Mucosa of descending colon (tissue), 3 donors: ENCODE measurements at regions not wholly inside any gene's neighbourhood (a gene's known extent, or its start where the extent isn't known, plus 50 kb on each side); places are given as distances from the start of the nearest gene placed in this dataset.

Experiments
- ATAC-seq: fragments of 200-7000 bp; cut with Tn5 transposase; one replicate; pipeline ENCODE4 v1.9.1; 2020; ENCODE audit warnings: mild to moderate bottlenecking, moderate library complexity
- DNase-seq, 3 donors: peaks; one replicate each; pipeline ENCODE4 v3.0.0-alpha.2; 2020
- H3K36me3 ChIP-seq: fragments of 200-600 bp; one replicate; pipeline ENCODE4 v1.8.0; 2021; ENCODE audit warnings: low read depth, mild to moderate bottlenecking
- H3K4me1 ChIP-seq: fragments of 200-600 bp; one replicate; pipeline ENCODE4 v1.8.0; 2021; ENCODE audit warnings: low read depth, mild to moderate bottlenecking
- H3K4me3 ChIP-seq: fragments of 200-600 bp; one replicate; pipeline ENCODE4 v1.8.0; 2021; ENCODE audit warnings: mild to moderate bottlenecking
- H3K9me3 ChIP-seq: fragments of 200-600 bp; one replicate; pipeline ENCODE4 v1.8.0; 2021; ENCODE audit warnings: mild to moderate bottlenecking
- CTCF ChIP-seq: fragments of 200-600 bp; IDR thresholded peaks from one replicate; pipeline ENCODE4 v1.8.0; 2022; ENCODE audit warnings: antibody characterized with exemption, mild to moderate bottlenecking
- intact Hi-C, 2 donors: fragments of 100-400 bp; cut with DNase I in 1 of 2; cut with micrococcal nuclease in 1 of 2; formaldehyde crosslinking; loops; one replicate each; pipeline versions ENCODE4 v1.11.0 to v1.11.1; 2022; cut with DNase I, micrococcal nuclease
- donor health status: DM: no; HTN: no; CAD: no; lungs with moderate emphysema.
- donor health status: DM: no; HTN: no; CAD: no.
- donor health status: DM: no; HTN: yes; CAD: no.

GRCh38 chr14:38330275-38330674 is 74.4 kb upstream of the CLEC14A start:
- intact Hi-C loops: no loop called here
- no peaks in the 10 kb centered on the region for H3K9me3 ChIP-seq
- TF ChIP-seq CTCF: no peak
- no peaks in the 10 kb centered on the region for H3K4me1 ChIP-seq
- no peak overlapping the region for H3K4me3 ChIP-seq
- no peaks in the 10 kb centered on the region for H3K36me3 ChIP-seq
- ATAC-seq: no peak
- no peak for DNase-seq

GRCh38 chr14:38329246-38329645 is 73.4 kb upstream of the CLEC14A start:
- H3K4me3 ChIP-seq: no peak overlapping the region
- no peaks in the 10 kb centered on the region for H3K4me1 ChIP-seq
- no peaks in the 10 kb centered on the region for H3K9me3 ChIP-seq
- no peak for TF ChIP-seq CTCF
- intact Hi-C loops: no loop called here
- DNase-seq (no peak), ATAC-seq (no peak)
- H3K36me3 ChIP-seq: no peaks in the 10 kb centered on the region

GRCh38 chr14:38316922-38317321 is 61.0 kb upstream of the CLEC14A start:
- Histone ChIP-seq H3K36me3 (no peaks in the 10 kb centered on the region), H3K9me3 (no peaks in the 10 kb centered on the region), H3K4me3 (no peak overlapping the region), H3K4me1 (no peaks in the 10 kb centered on the region)
- ATAC-seq (no peak), DNase-seq (no peak)
- no peak for TF ChIP-seq CTCF
- intact Hi-C loops: no loop called here

GRCh38 chr14:38311655-38312054 is 55.8 kb upstream of the CLEC14A start:
- H3K4me1 ChIP-seq: no peaks in the 10 kb centered on the region
- no peak for TF ChIP-seq CTCF
- intact Hi-C loops: no loop called here
- no peak overlapping the region for H3K4me3 ChIP-seq
- no peak for DNase-seq
- no peaks in the 10 kb centered on the region for H3K9me3 ChIP-seq
- no peaks in the 10 kb centered on the region for H3K36me3 ChIP-seq
- ATAC-seq: no peak

GRCh38 chr14:38310420-38310995 is 54.6 kb upstream of the CLEC14A start:
- H3K4me1 ChIP-seq: no peaks in the 10 kb centered on the region
- no peaks in the 10 kb centered on the region for H3K36me3 ChIP-seq
- DNase-seq (no peak), ATAC-seq (no peak)
- H3K9me3 ChIP-seq: no peaks in the 10 kb centered on the region
- TF ChIP-seq CTCF: no peak
- no peak overlapping the region for H3K4me3 ChIP-seq
- intact Hi-C loops: no loop called here
